ENCODE measurements at regions not wholly inside any gene's neighbourhood (a gene's known extent, or its start where the extent isn't known, plus 50 kb on each side); places are given as distances from the start of the nearest gene placed in this dataset.

- H3K36me3 ChIP-seq (replicated peaks in 1 of 2): no peaks in the 10 kb centered on the region
- DNase-seq: no peak
- no peaks in the 10 kb centered on the region for H3K4me1 ChIP-seq (replicated peaks in 1 of 2)
- no peaks in the 10 kb centered on the region for H3K27me3 ChIP-seq
- H3K9me3 ChIP-seq (replicated peaks in 1 of 3): no peaks in the 10 kb centered on the region
- H3K4me3 ChIP-seq: no peak overlapping the region
- intact Hi-C loops (cut with DNase I): no loop called here
- no peak for TF ChIP-seq POLR2A (IDR thresholded peaks at IDR 0.05)
- TF ChIP-seq CTCF (IDR thresholded peaks at IDR 0.05): no peak
- no peak overlapping the region for H3K27ac ChIP-seq
- 72 to 79% (median 77%) methylated on average over 10 of the region's 10 CpGs for WGBS, 4 donors
Measured at GRCh38 chr15:70411143-70411863, 313.6 kb upstream of the TLE3 start.

GRCh38 chr15:70410371-70410985 lies 312.8 kb upstream of the TLE3 start:
- Histone ChIP-seq H3K4me3 (no peak overlapping the region), H3K36me3 (replicated peaks in 1 of 2) (no peaks in the 10 kb centered on the region), H3K4me1 (replicated peaks in 1 of 2) (no peaks in the 10 kb centered on the region), H3K27ac (no peak overlapping the region), H3K27me3 (no peaks in the 10 kb centered on the region), H3K9me3 (replicated peaks in 1 of 3) (no peaks in the 10 kb centered on the region)
- no peak for TF ChIP-seq POLR2A (IDR thresholded peaks at IDR 0.05)
- no peak for TF ChIP-seq CTCF (IDR thresholded peaks at IDR 0.05)
- no peak for DNase-seq
- WGBS, 4 donors: 63 to 78% (median 70%) methylated on average over 3 of the region's 3 CpGs
- intact Hi-C loops (cut with DNase I): no loop called here

- Histone ChIP-seq H3K9me3 (replicated peaks in 1 of 3) (no peaks in the 10 kb centered on the region), H3K4me3 (no peak overlapping the region), H3K27me3 (no peaks in the 10 kb centered on the region), H3K27ac (no peak overlapping the region), H3K36me3 (replicated peaks in 1 of 2) (no peaks in the 10 kb centered on the region), H3K4me1 (replicated peaks in 1 of 2) (no peaks in the 10 kb centered on the region)
- no peak for DNase-seq
- intact Hi-C loops (cut with DNase I): no loop called here
- 86 to 97% (median 90%) methylated on average over 1 of the region's 1 CpG for WGBS, 4 donors
- TF ChIP-seq POLR2A (IDR thresholded peaks at IDR 0.05) (no peak), CTCF (IDR thresholded peaks at IDR 0.05) (no peak)
Measured at GRCh38 chr15:70409388-70409787, 311.7 kb upstream of the TLE3 start.

- Histone ChIP-seq H3K9me3 (replicated peaks in 1 of 3) (no peaks in the 10 kb centered on the region), H3K4me3 (no peak overlapping the region), H3K36me3 (replicated peaks in 1 of 2) (no peaks in the 10 kb centered on the region), H3K4me1 (replicated peaks in 1 of 2) (no peaks in the 10 kb centered on the region), H3K27ac (no peak overlapping the region), H3K27me3 (no peaks in the 10 kb centered on the region)
- TF ChIP-seq POLR2A (IDR thresholded peaks at IDR 0.05) (no peak), CTCF (IDR thresholded peaks at IDR 0.05) (no peak)
- intact Hi-C loops (cut with DNase I): no loop called here
- DNase-seq: no peak
- WGBS, 4 donors: 55 to 74% (median 65%) methylated on average over 1 of the region's 1 CpG
Measured at GRCh38 chr15:70407955-70408354, 310.2 kb upstream of the TLE3 start.
